CD14-positive monocyte (primary cell): ENCODE measurements at regions not wholly inside any gene's neighbourhood (a gene's known extent, or its start where the extent isn't known, plus 50 kb on each side); places are given as distances from the start of the nearest gene placed in this dataset.

Experiments used
- DNase-seq, 3 donors: peaks; one replicate each; pipeline ENCODE4 v3.0.0-alpha.2; 2011 to 2022
- H2AFZ ChIP-seq: 2 replicates; pipeline ENCODE4 v1.6.0; 2012; ENCODE audit warnings: mild to moderate bottlenecking, low read depth, low read length, inconsistent platforms; ENCODE audit not compliant: insufficient read depth, poor library complexity, severe bottlenecking
- H3K27ac ChIP-seq, 2 donors: 1 replicate in 1 of 2; 2 replicates in 1 of 2; pipeline ENCODE4 v1.5.1; 2012 to 2013; ENCODE audit warnings: low read length in 2 of 2, control low read depth in 1 of 2, inconsistent platforms in 1 of 2, low read depth in 1 of 2, mild to moderate bottlenecking in 1 of 2
- H3K27me3 ChIP-seq, 2 donors: one replicate each; pipeline versions ENCODE4 v1.6.0 to v1.6.1; 2011 to 2013; ENCODE audit warnings: low read length in 2 of 2; ENCODE audit not compliant: control insufficient read depth in 2 of 2, insufficient read depth in 2 of 2
- H3K36me3 ChIP-seq, 2 donors: replicated peaks in 1 of 2; 1 replicate in 1 of 2; 2 replicates in 1 of 2; pipeline versions ENCODE4 v1.5.1 to v1.6.1; 2012 to 2013; ENCODE audit warnings: low read length in 2 of 2, control low read depth in 1 of 2, inconsistent platforms in 1 of 2, mild to moderate bottlenecking in 1 of 2; ENCODE audit not compliant: insufficient read depth in 2 of 2, control insufficient read depth in 1 of 2
- H3K4me1 ChIP-seq, 2 donors: 1 replicate in 1 of 2; 2 replicates in 1 of 2; pipeline versions ENCODE4 v1.5.1 to v1.6.1; 2012 to 2013; ENCODE audit warnings: low read length in 2 of 2, control low read depth in 1 of 2, inconsistent platforms in 1 of 2, mild to moderate bottlenecking in 1 of 2, moderate library complexity in 1 of 2; ENCODE audit not compliant: insufficient read depth in 2 of 2, control insufficient read depth in 1 of 2
- H3K4me2 ChIP-seq: replicated peaks from 2 replicates; pipeline ENCODE3; 2012; ENCODE audit warnings: low read length, moderate library complexity, mild to moderate bottlenecking; ENCODE audit not compliant: poor library complexity, severe bottlenecking; ENCODE audit errors: extremely low read depth
- H3K4me3 ChIP-seq, 3 experiments: fragments of 200-600 bp in 1 of 3; sonication (generic) in 1 of 3; replicated peaks in 1 of 3; 1 replicate in 2 of 3; 2 replicates in 1 of 3; pipeline ENCODE4 v1.5.1; 2011 to 2013; ENCODE audit warnings: low read length in 3 of 3, mild to moderate bottlenecking in 3 of 3, control low read depth in 2 of 3, low read depth in 2 of 3, inconsistent platforms in 1 of 3, moderate library complexity in 1 of 3
- H3K79me2 ChIP-seq: 2 replicates; pipeline ENCODE4 v1.6.0; 2012; ENCODE audit warnings: mild to moderate bottlenecking, control low read depth, inconsistent platforms, low read length, moderate library complexity; ENCODE audit not compliant: insufficient read depth
- H3K9ac ChIP-seq: 2 replicates; pipeline ENCODE4 v1.6.0; 2017; ENCODE audit warnings: low read length, mild to moderate bottlenecking; ENCODE audit not compliant: insufficient read depth, poor library complexity, severe bottlenecking
- H3K9me3 ChIP-seq, 2 donors: replicated peaks in 1 of 2; 1 replicate in 1 of 2; 2 replicates in 1 of 2; pipeline versions ENCODE4 v1.5.1 to v1.6.1; 2012 to 2013; ENCODE audit warnings: low read length in 2 of 2, control low read depth in 1 of 2; ENCODE audit not compliant: control insufficient read depth in 1 of 2, insufficient read depth in 1 of 2
- H4K20me1 ChIP-seq: 2 replicates; pipeline ENCODE4 v1.6.0; 2012; ENCODE audit warnings: mild to moderate bottlenecking, low read length, control low read depth, moderate library complexity; ENCODE audit not compliant: insufficient read depth
- H3K27ac Mint-ChIP-seq, 7 donors: one replicate each; pipeline ENCODE4 v1.8.0; 2020; ENCODE audit warnings: mild to moderate bottlenecking in 7 of 7, mixed read lengths in 7 of 7, moderate library complexity in 6 of 7, inconsistent platforms in 2 of 7
- H3K27me3 Mint-ChIP-seq, 3 donors: one replicate each; pipeline ENCODE4 v1.8.0; 2021 to 2022; ENCODE audit warnings: low read depth in 3 of 3, mild to moderate bottlenecking in 3 of 3, mixed read lengths in 3 of 3, moderate library complexity in 3 of 3, inconsistent platforms in 1 of 3
- H3K36me3 Mint-ChIP-seq, 2 donors: one replicate each; pipeline ENCODE4 v1.8.0; 2020; ENCODE audit warnings: mixed read lengths in 2 of 2, inconsistent platforms in 1 of 2, mild to moderate bottlenecking in 1 of 2
- H3K4me1 Mint-ChIP-seq: one replicate; pipeline ENCODE4 v1.8.0; 2020; ENCODE audit warnings: mild to moderate bottlenecking, mixed read lengths
- H3K4me3 Mint-ChIP-seq, 2 donors: one replicate each; pipeline ENCODE4 v1.8.0; 2020; ENCODE audit warnings: mild to moderate bottlenecking in 2 of 2, mixed read lengths in 2 of 2, moderate library complexity in 1 of 2
- H3K9me3 Mint-ChIP-seq, 7 donors: one replicate each; pipeline ENCODE4 v1.8.0; 2020 to 2022; ENCODE audit warnings: mixed read lengths in 7 of 7, mild to moderate bottlenecking in 6 of 7, moderate library complexity in 6 of 7, inconsistent platforms in 2 of 7
- WGBS: methylation state at CpG from one replicate; pipeline ENCODE4 v1.1.5; 2013; ENCODE audit warnings: missing lambda C conversion rate; ENCODE audit not compliant: insufficient coverage; 5-methylcytosine and 5-hydroxymethylcytosine counted together
- intact Hi-C, 2 donors: fragments of 100-400 bp; cut with micrococcal nuclease; formaldehyde crosslinking; loops; one replicate each; pipeline versions ENCODE4 v1.15.0 to v1.15.1; 2023
- TF ChIP-seq, protein P1 (sequence below): fragments of 200-600 bp; IDR thresholded peaks from one replicate; pipeline ENCODE4 v1.8.0; 2022; ENCODE audit warnings: antibody characterized with exemption, mild to moderate bottlenecking

DNA sequence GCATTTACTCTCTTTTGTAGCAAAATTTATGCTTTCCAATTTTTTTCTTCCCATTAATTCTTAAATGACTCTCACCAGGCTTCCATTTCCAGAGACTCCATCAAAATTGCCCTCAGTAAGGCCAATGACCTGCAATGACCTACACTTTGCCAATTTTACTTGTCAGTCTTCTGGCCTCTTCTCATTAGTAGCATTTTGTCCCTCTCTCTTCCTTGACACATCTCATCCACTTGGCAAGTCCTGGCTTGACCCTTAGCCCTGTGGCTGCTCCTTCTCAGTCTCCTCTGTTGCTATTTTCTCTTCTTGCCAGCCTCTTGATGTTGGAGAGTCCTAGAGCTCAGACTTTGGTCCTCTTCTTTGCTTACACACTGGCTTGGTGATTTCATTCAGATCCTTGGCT lies 166.1 kb upstream of the MTPN start:
- no peak overlapping the region for H3K4me3 Mint-ChIP-seq
- no peak overlapping the region for H3K4me3 ChIP-seq
- no peak overlapping the region for H3K27ac ChIP-seq
- no peaks in the 10 kb centered on the region for H3K4me1 Mint-ChIP-seq
- no peaks in the 10 kb centered on the region for H3K27me3 Mint-ChIP-seq
- H3K79me2 ChIP-seq, result no peaks in the 10 kb centered on the region
- H3K36me3 Mint-ChIP-seq, result no peaks in the 10 kb centered on the region
- no peaks in the 10 kb centered on the region for H3K27me3 ChIP-seq
- TF ChIP-seq, protein P1, sequence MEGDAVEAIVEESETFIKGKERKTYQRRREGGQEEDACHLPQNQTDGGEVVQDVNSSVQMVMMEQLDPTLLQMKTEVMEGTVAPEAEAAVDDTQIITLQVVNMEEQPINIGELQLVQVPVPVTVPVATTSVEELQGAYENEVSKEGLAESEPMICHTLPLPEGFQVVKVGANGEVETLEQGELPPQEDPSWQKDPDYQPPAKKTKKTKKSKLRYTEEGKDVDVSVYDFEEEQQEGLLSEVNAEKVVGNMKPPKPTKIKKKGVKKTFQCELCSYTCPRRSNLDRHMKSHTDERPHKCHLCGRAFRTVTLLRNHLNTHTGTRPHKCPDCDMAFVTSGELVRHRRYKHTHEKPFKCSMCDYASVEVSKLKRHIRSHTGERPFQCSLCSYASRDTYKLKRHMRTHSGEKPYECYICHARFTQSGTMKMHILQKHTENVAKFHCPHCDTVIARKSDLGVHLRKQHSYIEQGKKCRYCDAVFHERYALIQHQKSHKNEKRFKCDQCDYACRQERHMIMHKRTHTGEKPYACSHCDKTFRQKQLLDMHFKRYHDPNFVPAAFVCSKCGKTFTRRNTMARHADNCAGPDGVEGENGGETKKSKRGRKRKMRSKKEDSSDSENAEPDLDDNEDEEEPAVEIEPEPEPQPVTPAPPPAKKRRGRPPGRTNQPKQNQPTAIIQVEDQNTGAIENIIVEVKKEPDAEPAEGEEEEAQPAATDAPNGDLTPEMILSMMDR, result no peak
- intact Hi-C loops, result no loop called here
- no peak overlapping the region for H3K27ac Mint-ChIP-seq
- H3K9ac ChIP-seq, result no peak overlapping the region
- H3K36me3 ChIP-seq, result no peaks in the 10 kb centered on the region
- H3K9me3 Mint-ChIP-seq, result peaks cover 0 to 3% (median 0%) of the 10 kb centered on the region in 7 donors
- no peaks in the 10 kb centered on the region for H3K4me1 ChIP-seq
- H4K20me1 ChIP-seq, result no peaks in the 10 kb centered on the region
- no peaks in the 10 kb centered on the region for H3K9me3 ChIP-seq
- no peak for DNase-seq
- no peak overlapping the region for H2AFZ ChIP-seq
- H3K4me2 ChIP-seq, result no peak overlapping the region

DNA sequence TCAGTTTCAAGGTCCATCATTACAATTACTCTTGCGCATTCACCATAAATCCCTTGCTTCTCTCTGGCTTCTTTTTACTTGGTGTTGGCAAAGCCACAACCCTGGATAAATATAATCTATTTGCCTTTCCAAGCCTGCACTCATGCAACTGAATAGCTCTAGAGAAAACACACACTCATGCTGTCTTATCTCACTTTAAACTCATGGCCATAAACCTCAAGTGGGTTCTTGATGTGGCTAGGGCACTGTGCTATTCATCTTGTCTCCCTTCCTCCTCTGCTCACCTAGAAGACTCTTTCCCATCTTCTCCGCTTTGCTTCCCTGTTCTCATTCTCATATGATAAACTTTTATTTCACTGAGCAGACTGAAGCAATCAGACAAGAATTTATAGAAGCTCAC lies 165.4 kb upstream of the MTPN start:
- Histone ChIP-seq H3K27ac (no peak overlapping the region), H3K4me2 (no peak overlapping the region), H3K9ac (no peak overlapping the region), H2AFZ (no peak overlapping the region), H4K20me1 (no peaks in the 10 kb centered on the region), H3K79me2 (no peaks in the 10 kb centered on the region), H3K4me1 (no peaks in the 10 kb centered on the region), H3K36me3 (no peaks in the 10 kb centered on the region), H3K4me3 (no peak overlapping the region), H3K9me3 (no peaks in the 10 kb centered on the region), H3K27me3 (no peaks in the 10 kb centered on the region)
- Mint-ChIP-seq H3K4me1 (no peaks in the 10 kb centered on the region), H3K9me3 (peaks cover 0 to 3% (median 0%) of the 10 kb centered on the region in 7 donors), H3K27ac (no peak overlapping the region), H3K36me3 (no peaks in the 10 kb centered on the region), H3K27me3 (no peaks in the 10 kb centered on the region), H3K4me3 (no peak overlapping the region)
- 100% methylated on average over 2 of the region's 2 CpGs for WGBS
- intact Hi-C loops, result no loop called here
- no peak for DNase-seq
- TF ChIP-seq, protein P1, result no peak
